OCI-LY7 (cell line): ENCODE measurements at regions not wholly inside any gene's neighbourhood (a gene's known extent, or its start where the extent isn't known, plus 50 kb on each side); places are given as distances from the start of the nearest gene placed in this dataset.

Experiments
- BruUV-seq: library from RNA; stranded (reverse); fragments of 400-500 nt; replicated peaks from 2 replicates; lab custom pipeline; 2021; lab: Mats Ljungman, UMichigan
- CTCF ChIA-PET: fragments of 300-600 bp; sonication (Branson Sonifier 250); formaldehyde crosslinking; loops from one replicate; lab custom pipeline; 2022; ENCODE audit warnings: antibody characterized with exemption; ENCODE audit not compliant: unreplicated experiment; lab: Charles Lee
- POLR2A ChIA-PET: fragments of 300-600 bp; sonication (Branson Sonifier 250); formaldehyde crosslinking; loops from one replicate; lab custom pipeline; 2022; ENCODE audit warnings: antibody characterized with exemption; lab: Charles Lee
- DNase-seq: peaks from one replicate; pipeline ENCODE4 v3.0.0-alpha.2; 2015; ENCODE audit warnings: low spot score
- H2AFZ ChIP-seq: fragments of 200-600 bp; sonication (generic), shearing (Covaris generic); 2 replicates; pipeline ENCODE4 v1.6.1; 2014; ENCODE audit warnings: mild to moderate bottlenecking, antibody characterized with exemption, low read length, moderate library complexity
- H3K27ac ChIP-seq: fragments of 200-600 bp; sonication (generic); 2 replicates; pipeline ENCODE4 v1.5.1; 2014; ENCODE audit warnings: mixed run types, low read depth, mild to moderate bottlenecking, moderate library complexity, low read length, inconsistent platforms; ENCODE audit not compliant: poor library complexity, severe bottlenecking
- H3K36me3 ChIP-seq: fragments of 200-600 bp; sonication (generic); 2 replicates; pipeline ENCODE4 v1.6.1; 2014; ENCODE audit warnings: mild to moderate bottlenecking, antibody characterized with exemption, low read length, moderate library complexity, mixed read lengths; ENCODE audit not compliant: insufficient read depth
- H3K4me1 ChIP-seq: fragments of 200-600 bp; sonication (generic); 2 replicates; pipeline ENCODE4 v1.5.1; 2014; ENCODE audit warnings: mild to moderate bottlenecking, low read length; ENCODE audit not compliant: insufficient read depth, poor library complexity, severe bottlenecking
- H3K4me2 ChIP-seq: fragments of 200-600 bp; sonication (generic); 2 replicates; pipeline ENCODE4 v1.6.1; 2014; ENCODE audit warnings: mild to moderate bottlenecking, low read length
- H3K4me3 ChIP-seq: fragments of 200-600 bp; sonication (generic); 2 replicates; pipeline ENCODE4 v1.5.1; 2014; ENCODE audit warnings: mild to moderate bottlenecking, low read depth, low read length; ENCODE audit not compliant: poor library complexity, severe bottlenecking
- H3K79me2 ChIP-seq: fragments of 200-600 bp; sonication (generic); 2 replicates; pipeline ENCODE4 v1.6.1; 2016; ENCODE audit warnings: low read depth, mild to moderate bottlenecking, low read length, moderate library complexity, mixed read lengths; ENCODE audit not compliant: insufficient read depth
- H3K9me2 ChIP-seq: fragments of 200-600 bp; sonication (generic); 2 replicates; pipeline ENCODE4 v1.6.1; 2016; ENCODE audit warnings: mild to moderate bottlenecking, low read length, mixed read lengths; ENCODE audit not compliant: insufficient read depth
- H3K9me3 ChIP-seq: fragments of 200-600 bp; sonication (generic); 2 replicates; pipeline ENCODE4 v1.6.1; 2014; ENCODE audit warnings: mild to moderate bottlenecking, mixed run types, low read length, mixed read lengths
- H4K20me1 ChIP-seq: fragments of 200-600 bp; sonication (generic); 2 replicates; pipeline ENCODE4 v1.6.1; 2014; ENCODE audit warnings: mild to moderate bottlenecking, antibody characterized with exemption, low read length, moderate library complexity, mixed read lengths; ENCODE audit not compliant: insufficient read depth
- EZH2phosphoT487 ChIP-seq: fragments of 200-600 bp; sonication (generic); IDR thresholded peaks from 2 replicates; pipeline ENCODE4 v1.6.1; 2018; ENCODE audit warnings: low read depth, borderline replicate concordance, mild to moderate bottlenecking, mixed run types, antibody characterized with exemption, low read length, moderate library complexity, mixed read lengths
- intact Hi-C: fragments of 100-400 bp; cut with micrococcal nuclease; formaldehyde crosslinking; loops from one replicate; pipeline ENCODE4 v1.10.0; 2022; ENCODE audit not compliant: unreplicated experiment
- TF ChIP-seq, protein P1 (sequence below): fragments of 200-600 bp; sonication (generic); conservative IDR thresholded peaks from 2 replicates; pipeline ENCODE4 v1.5.1; 2014; ENCODE audit warnings: mild to moderate bottlenecking, antibody characterized with exemption, low read length, moderate library complexity, mixed read lengths

- no peak overlapping the region for H2AFZ ChIP-seq
- ChIA-PET POLR2A (no interaction called here), CTCF (no interaction called here)
- no peak for DNase-seq
- TF ChIP-seq, protein P1, sequence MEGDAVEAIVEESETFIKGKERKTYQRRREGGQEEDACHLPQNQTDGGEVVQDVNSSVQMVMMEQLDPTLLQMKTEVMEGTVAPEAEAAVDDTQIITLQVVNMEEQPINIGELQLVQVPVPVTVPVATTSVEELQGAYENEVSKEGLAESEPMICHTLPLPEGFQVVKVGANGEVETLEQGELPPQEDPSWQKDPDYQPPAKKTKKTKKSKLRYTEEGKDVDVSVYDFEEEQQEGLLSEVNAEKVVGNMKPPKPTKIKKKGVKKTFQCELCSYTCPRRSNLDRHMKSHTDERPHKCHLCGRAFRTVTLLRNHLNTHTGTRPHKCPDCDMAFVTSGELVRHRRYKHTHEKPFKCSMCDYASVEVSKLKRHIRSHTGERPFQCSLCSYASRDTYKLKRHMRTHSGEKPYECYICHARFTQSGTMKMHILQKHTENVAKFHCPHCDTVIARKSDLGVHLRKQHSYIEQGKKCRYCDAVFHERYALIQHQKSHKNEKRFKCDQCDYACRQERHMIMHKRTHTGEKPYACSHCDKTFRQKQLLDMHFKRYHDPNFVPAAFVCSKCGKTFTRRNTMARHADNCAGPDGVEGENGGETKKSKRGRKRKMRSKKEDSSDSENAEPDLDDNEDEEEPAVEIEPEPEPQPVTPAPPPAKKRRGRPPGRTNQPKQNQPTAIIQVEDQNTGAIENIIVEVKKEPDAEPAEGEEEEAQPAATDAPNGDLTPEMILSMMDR, result no peak
- no peak for TF ChIP-seq EZH2phosphoT487
- no peaks in the 10 kb centered on the region for H3K36me3 ChIP-seq
- no peaks in the 10 kb centered on the region for H4K20me1 ChIP-seq
- intact Hi-C loops, result no loop called here
- H3K27ac ChIP-seq, result no peak overlapping the region
- peaks cover 9% of the 10 kb centered on the region for H3K4me1 ChIP-seq
- no peak overlapping the region for H3K4me3 ChIP-seq
- no peaks in the 10 kb centered on the region for H3K9me3 ChIP-seq
- no peaks in the 10 kb centered on the region for H3K9me2 ChIP-seq
- no TSS peak for BruUV-seq
- H3K79me2 ChIP-seq, result no peaks in the 10 kb centered on the region
- H3K4me2 ChIP-seq, result no peak overlapping the region
Observed at GRCh38 chr7:155998328-155998691, 186.0 kb upstream of the SHH start.

- TF ChIP-seq, protein P1, result no peak
- no peak for TF ChIP-seq EZH2phosphoT487
- H3K36me3 ChIP-seq, result no peaks in the 10 kb centered on the region
- BruUV-seq, result no TSS peak
- H3K79me2 ChIP-seq, result no peaks in the 10 kb centered on the region
- peaks cover 9% of the 10 kb centered on the region for H3K4me1 ChIP-seq
- H3K9me2 ChIP-seq, result no peaks in the 10 kb centered on the region
- no peaks in the 10 kb centered on the region for H3K9me3 ChIP-seq
- intact Hi-C loops, result no loop called here
- no peak overlapping the region for H2AFZ ChIP-seq
- H3K27ac ChIP-seq, result no peak overlapping the region
- POLR2A ChIA-PET, result no interaction called here
- no peak overlapping the region for H3K4me3 ChIP-seq
- DNase-seq, result no peak
- H4K20me1 ChIP-seq, result no peaks in the 10 kb centered on the region
- CTCF ChIA-PET, result no interaction called here
- H3K4me2 ChIP-seq, result no peak overlapping the region
Observed at GRCh38 chr7:155997431-155998327, 185.4 kb upstream of the SHH start.

DNA sequence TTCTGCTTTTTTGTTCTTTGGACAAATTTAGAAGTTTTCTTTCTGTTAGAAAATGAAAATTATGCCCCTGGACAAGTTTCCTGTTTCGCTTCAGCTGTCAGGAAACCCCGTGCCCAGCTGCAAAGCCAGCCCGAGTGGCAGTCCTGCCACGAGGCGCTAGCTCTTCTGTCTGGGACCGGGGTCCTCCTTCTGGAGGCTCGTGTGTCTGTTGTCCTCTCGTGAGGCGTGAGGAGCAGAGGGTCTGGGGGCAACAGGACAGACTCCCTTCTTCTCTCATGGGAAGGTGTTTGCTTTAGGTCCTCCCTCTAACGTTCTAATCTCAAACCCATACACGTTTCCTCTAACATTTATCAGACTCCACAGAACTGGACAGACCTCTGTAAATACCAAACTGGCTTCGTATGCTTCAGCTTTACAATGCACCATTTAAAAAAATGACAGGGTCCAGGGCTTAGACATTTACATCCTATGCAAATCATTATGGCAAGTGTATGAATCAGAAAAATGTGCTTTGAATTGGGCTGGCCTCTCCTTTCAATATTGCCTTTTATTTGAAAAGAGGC is 184.5 kb upstream of the SHH start:
- no peak for DNase-seq
- ChIA-PET CTCF (no interaction called here), POLR2A (no interaction called here)
- Histone ChIP-seq H4K20me1 (no peaks in the 10 kb centered on the region), H3K27ac (no peak overlapping the region), H3K4me2 (no peak overlapping the region), H3K4me3 (no peak overlapping the region), H3K4me1 (peaks cover 9% of the 10 kb centered on the region), H3K9me2 (no peaks in the 10 kb centered on the region), H2AFZ (no peak overlapping the region), H3K9me3 (no peaks in the 10 kb centered on the region), H3K36me3 (no peaks in the 10 kb centered on the region), H3K79me2 (no peaks in the 10 kb centered on the region)
- no TSS peak for BruUV-seq
- intact Hi-C loops, result no loop called here
- no peak for TF ChIP-seq EZH2phosphoT487
- TF ChIP-seq, protein P1, result no peak
